Heart right ventricle (tissue), 16 donors: ENCODE measurements at regions not wholly inside any gene's neighbourhood (a gene's known extent, or its start where the extent isn't known, plus 50 kb on each side); places are given as distances from the start of the nearest gene placed in this dataset.

Experiments used
- ATAC-seq, 8 donors: fragments of 200-7000 bp; cut with Tn5 transposase; one replicate each; pipeline ENCODE4 v1.9.1; 2020; ENCODE audit warnings: mild to moderate bottlenecking in 8 of 8, moderate library complexity in 8 of 8, moderate number of reproducible peaks in 1 of 8
- DNase-seq, 2 donors: peaks; one replicate each; pipeline ENCODE4 v3.0.0-alpha.2; 2020
- H3K27ac ChIP-seq, 10 donors: fragments of 200-600 bp; sonication (generic) in 2 of 10; one replicate each; pipeline versions ENCODE4 v1.5.0 to v1.8.0; 2020 to 2022; ENCODE audit warnings: mild to moderate bottlenecking in 3 of 10
- H3K27me3 ChIP-seq, 7 donors: fragments of 200-600 bp; one replicate each; pipeline ENCODE4 v1.8.0; 2021 to 2022; ENCODE audit warnings: mild to moderate bottlenecking in 2 of 7
- H3K36me3 ChIP-seq, 9 donors: fragments of 200-600 bp; sonication (generic) in 1 of 9; one replicate each; pipeline versions ENCODE4 v1.5.0 to v1.8.0; 2020 to 2022; ENCODE audit warnings: mild to moderate bottlenecking in 2 of 9
- H3K4me1 ChIP-seq, 9 donors: fragments of 200-600 bp; sonication (generic) in 1 of 9; one replicate each; pipeline versions ENCODE4 v1.5.0 to v1.8.0; 2020 to 2022; ENCODE audit warnings: mild to moderate bottlenecking in 4 of 9
- H3K4me3 ChIP-seq, 10 donors: fragments of 200-600 bp; sonication (generic) in 2 of 10; one replicate each; pipeline versions ENCODE4 v1.5.0 to v1.8.0; 2020 to 2022; ENCODE audit warnings: mild to moderate bottlenecking in 7 of 10, moderate library complexity in 2 of 10
- H3K9me3 ChIP-seq, 11 donors: fragments of 200-600 bp in 10 of 11; sonication (generic) in 2 of 11; one replicate each; pipeline versions ENCODE4 v1.5.0 to v1.8.0; 2013 to 2022; ENCODE audit warnings: mild to moderate bottlenecking in 2 of 11, control low read depth in 1 of 11, moderate library complexity in 1 of 11
- CTCF ChIP-seq, 9 donors: fragments of 200-600 bp; sonication (generic) in 2 of 9; IDR thresholded peaks; one replicate each; pipeline versions ENCODE4 v1.5.0 to v1.8.0; 2021 to 2022; ENCODE audit warnings: antibody characterized with exemption in 9 of 9, mild to moderate bottlenecking in 5 of 9, moderate library complexity in 1 of 9
- WGBS, 2 donors: extraction: QIAGEN DNeasy Blood & Tissue Kit; methylation state at CpG; one replicate each; pipeline ENCODE4 v1.1.7; 2013; ENCODE audit warnings: inconsistent platforms in 1 of 2; 5-methylcytosine and 5-hydroxymethylcytosine counted together
- intact Hi-C, 10 donors: fragments of 100-400 bp; cut with DNase I; formaldehyde crosslinking; loops; one replicate each; pipeline versions ENCODE4 v1.11.1 to v1.14.2; 2022
- donor health status: Arrhythmogenic right ventricular cardiomyopathy.
- donor health status: ischemic (EF 13 %, LVEDD 7.1; RV severe dilation, severe dysfunction).
- donor health status: healthy with polysubstance abuse.
- donor health status: DM: no; HTN: yes; CAD: no.
- donor health status: DM: no; HTN: no; CAD: no.
- donor health status: ischemic (EF 25% LVEDD 6.9; RV normal size, moderate dysfunction).
- donor health status: ischemic (EF 25% LVEDD 5.7; RV mildly dilated, moderate dysfunction).
- donor health status: healthy.
- donor health status: DM: yes; HTN: yes; CAD: no.
- donor health status: Ischemic cardiomyopathy.
- donor health status: ischemic (EF 35%, LVEDD 5.7; RV mildly dilated, moderate dysfunction).
- donor health status: nonischemic (EF 11% LVEDD 7.7; RV severe dilation, severe dysfunction).
- donor health status: DM: yes; HTN: yes; CAD: no.
- donor health status: PGD.
- donor health status: ischemic (EF 29% LVEDD 5.4; RV normal size, mild dysfunction).
- donor health status: nonischemic (EF 23%, LVEDD 6.1; RV moderate dilation, normal function).

DNA sequence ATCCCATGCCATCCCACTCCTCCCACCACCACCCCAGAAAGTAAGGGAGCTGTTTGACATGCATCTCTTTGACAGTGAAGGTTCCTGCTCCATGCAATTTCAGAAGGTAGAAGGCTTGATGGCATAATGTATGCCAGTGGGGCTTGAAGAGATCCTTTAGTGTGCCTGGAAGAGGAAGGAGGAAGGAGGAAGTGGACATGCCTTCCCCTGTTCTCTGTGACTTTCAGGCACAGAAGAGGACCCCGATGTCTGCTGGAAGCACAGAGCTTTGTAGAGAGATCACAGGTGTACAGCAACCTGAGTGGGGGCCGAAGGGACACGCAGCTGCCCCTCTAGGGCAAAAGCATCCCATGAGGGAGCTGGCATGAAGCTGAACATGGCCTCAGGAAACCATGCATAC, 171.6 kb downstream of the CD47 start:
- H3K27ac ChIP-seq = no peak overlapping the region
- no peak for TF ChIP-seq CTCF (IDR thresholded peaks at IDR 0.05)
- intact Hi-C loops = no loop called here
- no peaks in the 10 kb centered on the region for H3K9me3 ChIP-seq
- H3K4me3 ChIP-seq = no peak overlapping the region
- H3K4me1 ChIP-seq = no peaks in the 10 kb centered on the region
- no peak for ATAC-seq
- DNase-seq = no peak
- peaks cover 0 to 25% (median 0%) of the 10 kb centered on the region in 7 donors for H3K27me3 ChIP-seq
- H3K36me3 ChIP-seq = no peaks in the 10 kb centered on the region
- WGBS, 2 donors = 73 to 80% methylated on average over 3 of the region's 3 CpGs

- DNase-seq = no peak
- no peak for ATAC-seq
- no peaks in the 10 kb centered on the region for H3K9me3 ChIP-seq
- WGBS, 2 donors = 77 to 90% methylated on average over 6 of the region's 6 CpGs
- peaks cover 0 to 25% (median 0%) of the 10 kb centered on the region in 7 donors for H3K27me3 ChIP-seq
- H3K36me3 ChIP-seq = no peaks in the 10 kb centered on the region
- no peak overlapping the region for H3K4me3 ChIP-seq
- no peak for TF ChIP-seq CTCF (IDR thresholded peaks at IDR 0.05)
- intact Hi-C loops = no loop called here
- peaks cover 0 to 7% (median 0%) of the 10 kb centered on the region in 9 donors for H3K4me1 ChIP-seq
- H3K27ac ChIP-seq = no peak overlapping the region
Observed at GRCh38 chr3:107916171-107916570, 174.7 kb downstream of the CD47 start.

DNA sequence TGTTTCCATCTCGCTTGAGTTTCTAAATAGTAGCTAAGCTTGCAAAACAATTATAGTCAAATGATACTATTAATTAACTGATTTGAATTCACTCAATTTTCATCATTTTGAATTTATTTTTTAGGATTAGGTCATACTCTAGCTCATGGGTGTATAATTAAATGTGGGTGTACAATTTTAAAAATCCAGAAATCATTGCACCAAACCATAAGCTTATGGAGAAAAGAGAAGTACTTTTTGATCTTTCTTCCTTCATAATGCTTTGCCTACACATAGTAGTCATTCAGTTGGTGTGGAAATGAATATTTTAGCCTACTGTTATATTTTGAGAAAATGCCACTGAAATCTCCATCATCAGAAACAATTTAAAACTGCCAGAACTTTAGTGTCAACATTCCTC, 175.1 kb downstream of the CD47 start:
- Histone ChIP-seq H3K4me1 (peaks cover 0 to 11% (median 0%) of the 10 kb centered on the region in 9 donors), H3K4me3 (no peak overlapping the region), H3K27me3 (peaks cover 0 to 25% (median 0%) of the 10 kb centered on the region in 7 donors), H3K27ac (no peak overlapping the region), H3K9me3 (no peaks in the 10 kb centered on the region), H3K36me3 (no peaks in the 10 kb centered on the region)
- TF ChIP-seq CTCF (IDR thresholded peaks at IDR 0.05) = no peak
- WGBS, 2 donors = 93 to 95% methylated on average over 1 of the region's 1 CpG
- DNase-seq (no peak), ATAC-seq (no peak)
- intact Hi-C loops = no loop called here

- DNase-seq (no peak), ATAC-seq (no peak)
- TF ChIP-seq CTCF (IDR thresholded peaks at IDR 0.05) = no peak
- H3K27ac ChIP-seq = no peak overlapping the region
- peaks cover 0 to 25% (median 0%) of the 10 kb centered on the region in 7 donors for H3K27me3 ChIP-seq
- no peak overlapping the region for H3K4me3 ChIP-seq
- intact Hi-C loops = no loop called here
- H3K36me3 ChIP-seq = no peaks in the 10 kb centered on the region
- H3K4me1 ChIP-seq = peaks cover 0 to 14% (median 0%) of the 10 kb centered on the region in 9 donors
- no peaks in the 10 kb centered on the region for H3K9me3 ChIP-seq
Observed at GRCh38 chr3:107913701-107914100, 177.1 kb downstream of the CD47 start.
